GM21423 (cell line): ENCODE measurements at regions not wholly inside any gene's neighbourhood (a gene's known extent, or its start where the extent isn't known, plus 50 kb on each side); places are given as distances from the start of the nearest gene placed in this dataset.

Experiments used
- ATAC-seq: cut with Tn5 transposase; IDR thresholded peaks from one replicate; pipeline ENCODE4 v1.9.1; 2021; ENCODE audit warnings: mild to moderate bottlenecking, moderate library complexity; ENCODE audit not compliant: unreplicated experiment

DNA sequence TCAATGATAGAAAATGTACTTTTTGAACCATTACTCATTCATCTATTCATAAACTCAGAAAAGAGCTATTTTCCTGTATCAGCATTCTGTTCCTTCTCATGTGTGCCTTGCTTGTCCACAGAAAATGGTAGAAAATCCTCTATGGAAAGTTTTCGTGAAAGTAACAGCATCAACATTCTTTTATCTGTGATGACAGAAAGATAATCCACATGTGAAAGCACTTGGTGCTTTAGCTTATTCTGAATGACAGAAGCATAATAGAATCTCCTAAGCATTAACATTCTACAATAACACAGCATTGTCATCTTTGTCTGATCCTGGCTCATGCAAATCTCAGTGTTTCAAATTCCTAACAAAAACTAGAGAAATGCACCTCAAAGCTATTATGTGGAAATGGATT lies 431.9 kb downstream of the ADAMTS20 start:
- no peak for ATAC-seq

DNA sequence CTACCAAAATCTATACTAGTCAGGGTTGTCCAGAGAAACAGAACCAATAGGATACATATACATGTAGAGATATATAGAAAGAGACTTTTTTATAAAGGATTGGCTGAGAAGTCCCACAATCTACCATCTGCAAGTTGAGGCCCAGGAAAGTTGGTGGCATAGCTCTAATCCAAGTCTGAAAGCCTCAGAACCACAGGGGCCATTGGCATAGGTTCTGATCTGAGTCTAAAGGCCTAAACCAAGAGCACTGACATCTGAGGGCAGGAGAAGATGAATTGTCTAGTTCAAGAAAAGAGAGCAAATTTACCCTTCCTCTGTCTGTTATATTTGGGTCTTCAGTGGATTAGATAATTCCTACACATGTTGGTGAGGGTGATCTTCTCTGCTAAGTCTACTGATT lies 433.1 kb downstream of the ADAMTS20 start:
- ATAC-seq: no peak

- no peak for ATAC-seq
These were observed 433.8 kb downstream of the ADAMTS20 start for GRCh38 chr12:43118234-43118633.

- ATAC-seq: no peak
These were observed 434.6 kb downstream of the ADAMTS20 start for GRCh38 chr12:43117226-43117930.

DNA sequence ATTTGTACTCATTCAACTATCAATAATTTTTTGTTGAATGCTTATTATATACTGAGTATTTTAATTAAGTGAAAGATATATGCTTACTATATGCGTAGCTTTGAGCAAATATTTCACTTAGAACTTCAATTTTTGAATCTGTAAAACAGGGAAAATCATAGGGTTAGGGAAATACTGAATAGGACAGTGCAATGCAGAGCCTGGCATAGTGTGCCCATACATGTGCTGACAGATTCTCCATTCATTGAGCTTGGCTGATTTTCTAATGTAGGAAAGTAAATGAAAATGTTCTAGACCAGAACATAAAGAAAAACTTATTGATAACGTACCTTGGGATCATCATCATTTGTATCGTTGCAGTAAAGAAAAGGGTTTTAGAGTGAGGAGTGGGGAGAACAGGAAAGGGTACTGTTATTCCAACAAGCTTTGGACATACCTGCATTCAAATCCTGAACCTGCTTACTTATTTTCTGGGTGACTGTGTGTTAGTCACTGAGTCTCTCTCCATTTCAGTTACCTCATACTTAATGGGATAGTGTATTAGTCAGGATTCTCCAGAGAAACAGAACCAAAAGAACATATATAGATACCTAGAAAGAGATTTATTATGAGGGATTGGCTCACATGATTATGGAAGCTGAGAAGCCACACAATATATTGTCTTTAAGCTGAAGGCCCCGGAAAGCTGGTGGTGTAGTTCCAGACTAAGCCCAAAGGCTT lies 436.4 kb downstream of the ADAMTS20 start:
- no peak for ATAC-seq

DNA sequence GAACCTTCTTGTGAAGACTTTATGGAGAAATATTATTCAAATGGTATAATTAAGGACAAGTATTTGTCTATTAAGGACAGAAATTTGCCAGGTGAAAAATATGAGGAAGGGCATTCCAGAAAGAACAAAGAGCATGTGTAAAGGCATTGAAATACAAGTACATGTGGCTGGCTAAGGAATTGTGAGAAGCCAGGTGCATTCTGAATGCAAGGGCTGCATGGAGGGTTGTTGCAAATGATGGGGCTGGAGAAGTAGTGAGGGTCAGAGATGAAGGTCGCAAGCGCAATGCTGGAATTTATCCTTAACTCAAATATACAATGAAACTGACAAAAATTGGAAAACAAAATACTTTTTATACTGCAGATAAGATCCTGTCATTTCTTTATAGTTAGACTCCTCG lies 437.7 kb downstream of the ADAMTS20 start:
- no peak for ATAC-seq

GRCh38 chr12:43113616-43114015 lies 438.4 kb downstream of the ADAMTS20 start:
- ATAC-seq: no peak

DNA sequence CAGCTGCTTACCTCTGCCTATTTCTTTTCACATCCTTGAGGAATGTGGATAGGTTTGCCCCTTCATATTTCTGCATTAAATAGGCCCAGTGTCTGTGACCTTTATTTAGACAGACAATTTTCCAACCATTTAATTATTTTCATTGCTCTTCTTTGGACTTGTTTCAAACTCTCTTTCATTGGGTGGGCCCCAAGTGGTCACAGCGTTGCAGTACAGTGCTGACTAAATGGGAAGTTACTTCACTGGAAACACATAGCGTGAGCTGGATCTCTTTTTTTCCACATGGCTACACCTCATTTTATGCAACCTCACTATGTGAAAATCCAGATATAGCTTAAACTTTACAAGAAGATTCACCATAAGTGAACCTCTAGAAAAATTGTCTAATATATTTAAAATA lies 438.9 kb downstream of the ADAMTS20 start:
- no peak for ATAC-seq

DNA sequence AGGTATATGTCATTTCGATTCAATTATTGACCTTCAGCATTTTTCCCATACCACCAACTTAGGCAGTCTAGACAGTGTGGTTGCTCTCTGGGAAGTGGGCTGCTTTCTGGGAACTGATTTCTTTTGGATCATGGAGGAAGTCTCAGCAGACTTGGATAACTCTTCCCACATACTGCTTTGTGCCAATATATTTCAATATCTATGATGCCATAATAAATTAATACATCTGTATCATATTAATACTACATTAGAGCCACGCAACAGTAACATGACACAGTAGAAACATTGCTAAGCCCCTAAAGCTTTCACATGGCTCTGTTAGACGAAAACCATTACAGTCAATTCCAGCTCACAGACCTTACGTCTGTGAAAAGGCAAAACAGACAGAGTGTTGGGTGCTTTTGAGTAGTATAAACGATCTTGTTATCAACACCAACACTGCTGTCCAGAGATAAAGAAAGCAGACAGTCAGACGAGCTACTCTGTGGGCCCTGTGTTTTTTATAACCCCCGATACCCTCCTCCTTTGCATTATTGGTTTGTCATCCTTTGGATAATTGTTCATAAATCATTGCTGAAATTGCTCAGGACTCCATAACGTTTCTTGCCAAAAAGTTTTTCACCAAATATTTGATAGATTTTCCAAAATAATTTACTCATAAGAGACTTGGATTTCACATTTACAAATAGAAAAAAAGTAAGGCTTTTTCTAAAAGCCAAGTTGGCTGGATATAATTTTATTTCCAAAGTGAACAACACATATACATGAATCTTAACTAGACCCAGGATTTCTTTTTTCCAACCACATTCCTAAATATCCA lies 439.7 kb downstream of the ADAMTS20 start:
- no peak for ATAC-seq

DNA sequence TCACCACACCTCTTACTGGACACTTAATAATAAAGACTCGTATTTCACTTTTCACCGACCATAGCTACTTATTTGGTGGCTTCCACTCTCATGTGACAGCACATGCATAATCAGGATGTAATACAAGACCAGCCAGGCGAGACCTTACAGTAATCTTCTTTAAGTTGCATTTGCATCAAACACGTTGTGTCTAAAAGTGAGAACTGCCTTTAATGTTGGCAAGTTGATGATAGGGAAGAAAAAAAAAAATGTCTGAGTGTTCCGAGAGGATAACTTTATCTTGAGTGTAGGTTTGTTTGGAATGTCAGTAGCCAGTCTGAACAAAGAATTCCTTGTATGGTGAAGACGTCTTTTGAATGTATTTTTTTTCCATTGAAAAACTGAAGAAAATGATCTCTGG lies 440.4 kb downstream of the ADAMTS20 start:
- ATAC-seq: no peak

- no peak for ATAC-seq
These were observed 442.2 kb downstream of the ADAMTS20 start for GRCh38 chr12:43109631-43110345.

DNA sequence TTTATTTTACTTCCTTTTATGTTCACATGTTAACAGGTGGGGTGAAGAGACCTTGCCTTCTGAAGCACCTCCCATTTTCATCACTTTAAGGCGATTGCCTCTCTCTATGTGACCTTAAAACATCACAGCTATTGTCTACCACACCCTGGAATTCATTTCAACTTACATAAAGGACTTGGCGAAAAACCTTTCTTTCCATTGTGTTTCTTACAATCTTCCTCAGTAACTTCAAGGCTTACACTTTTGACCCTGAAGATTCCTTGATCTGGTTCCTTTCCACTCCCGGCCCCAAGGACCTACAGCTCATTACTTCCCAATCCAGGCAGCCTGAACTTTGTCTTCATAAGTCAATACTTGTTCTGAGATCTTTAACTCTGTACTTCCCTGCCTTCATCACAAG lies 443.3 kb downstream of the ADAMTS20 start:
- no peak for ATAC-seq

GRCh38 chr12:43107026-43107775 lies 444.8 kb downstream of the ADAMTS20 start:
- ATAC-seq: no peak

GRCh38 chr12:43106355-43106754 lies 445.6 kb downstream of the ADAMTS20 start:
- no peak for ATAC-seq

- ATAC-seq: no peak
These were observed 446.5 kb downstream of the ADAMTS20 start for GRCh38 chr12:43105426-43105981.

- no peak for ATAC-seq
These were observed 447.5 kb downstream of the ADAMTS20 start for GRCh38 chr12:43104494-43104893.

DNA sequence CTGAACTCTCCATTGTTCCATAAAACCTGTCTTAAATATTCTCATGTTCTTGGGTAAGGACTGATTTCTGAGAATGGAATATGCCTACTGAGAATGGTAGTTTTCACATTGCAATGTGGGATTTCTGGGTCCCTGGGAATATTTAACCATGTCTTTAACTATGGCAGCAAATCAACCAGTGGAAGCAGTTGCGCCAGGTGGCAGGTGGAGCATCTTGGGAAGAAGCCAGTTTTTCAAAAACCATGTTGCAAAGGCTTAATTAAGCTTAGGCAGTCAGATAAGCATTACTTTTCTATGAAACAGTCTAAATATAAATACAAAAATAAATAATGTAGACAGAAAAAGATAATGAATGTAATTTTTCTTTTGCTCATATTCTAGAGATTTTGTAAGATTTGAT lies 448.1 kb downstream of the ADAMTS20 start:
- no peak for ATAC-seq

DNA sequence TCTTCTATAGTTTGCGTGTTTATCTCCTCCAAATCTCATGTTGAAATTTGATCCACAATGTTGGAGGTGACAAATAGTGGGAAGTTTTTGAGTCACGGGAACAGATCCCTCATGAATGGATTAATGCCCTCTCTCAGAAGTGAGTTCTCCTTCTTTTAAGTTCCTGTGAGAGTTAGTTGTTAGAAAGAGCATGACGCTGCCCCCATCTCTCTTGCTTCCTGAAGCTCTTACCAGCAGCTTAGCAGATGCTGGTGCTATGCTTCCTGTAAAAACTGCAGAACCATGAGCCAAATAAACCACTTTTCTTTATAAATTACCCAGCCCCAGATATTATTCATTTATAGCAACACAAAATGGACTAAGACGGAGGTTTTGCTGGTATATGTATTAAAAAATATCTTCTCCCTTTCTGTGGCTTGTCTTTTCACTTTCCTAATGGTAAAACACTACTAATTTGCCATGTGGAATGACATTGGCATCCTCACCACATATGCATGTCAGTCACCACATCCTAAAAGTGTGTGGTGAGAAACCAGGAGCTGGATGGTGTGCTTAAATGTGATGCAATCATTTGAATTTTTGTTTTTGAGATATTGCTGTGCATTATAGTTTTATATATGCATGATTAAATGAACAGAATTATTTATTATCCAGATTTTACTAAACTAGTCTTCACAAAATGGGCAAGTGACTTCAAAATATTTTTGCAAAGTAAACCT lies 449.3 kb downstream of the ADAMTS20 start:
- ATAC-seq: no peak

DNA sequence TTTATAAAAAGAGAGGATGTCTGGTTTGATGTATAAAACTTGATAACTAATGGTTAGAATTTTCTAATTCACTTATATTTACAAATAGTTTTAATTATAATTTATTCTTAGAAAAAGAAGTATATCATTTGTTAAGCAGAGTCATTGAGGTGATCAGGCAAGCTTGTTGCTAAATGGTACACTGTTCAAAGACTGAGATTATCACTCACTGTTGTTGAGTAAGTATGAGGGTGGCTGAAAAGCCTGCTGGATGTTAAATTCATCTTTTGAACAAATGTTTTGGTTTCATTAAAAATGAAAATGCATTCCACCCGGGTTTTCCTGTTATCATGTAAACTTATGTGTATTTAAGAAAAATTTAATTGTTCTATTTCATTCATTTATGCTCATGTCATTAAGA lies 451.8 kb downstream of the ADAMTS20 start:
- ATAC-seq: no peak
